ENCODE measurements at regions not wholly inside any gene's neighbourhood (a gene's known extent, or its start where the extent isn't known, plus 50 kb on each side); places are given as distances from the start of the nearest gene placed in this dataset.
"Not testable (repeated sequence)": the region's sequence is repeated elsewhere in the genome, so short reads cannot be mapped to it uniquely, and the experiment has no call there.

DNA sequence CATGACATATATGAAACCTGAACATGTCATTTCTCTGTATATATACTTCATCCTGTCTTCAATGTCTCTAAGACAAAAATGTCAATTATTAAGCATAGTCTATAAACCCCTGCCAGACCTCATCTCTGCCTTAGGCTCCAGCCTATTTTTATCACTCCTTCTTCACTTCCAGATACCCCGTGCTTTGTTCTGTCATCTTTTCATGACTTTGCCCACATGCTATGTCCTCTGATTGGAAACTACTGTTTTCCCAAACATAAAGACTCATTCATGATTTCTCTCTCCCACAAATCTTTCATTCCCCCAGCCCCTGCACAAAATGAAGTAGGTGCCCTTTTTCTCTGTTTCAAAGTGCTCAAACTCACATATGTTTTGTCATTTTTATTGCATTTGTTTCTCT, 1503.9 kb downstream of the DPP10 start:
- no peak for DNase-seq (ENCODE audit: extremely low spot score)
- ChIA-PET CTCF (no interaction called here), POLR2A (no interaction called here)
- no peak for TF ChIP-seq CTCF (IDR thresholded peaks at IDR 0.05; ENCODE audit: control extremely low read depth, extremely low read depth, low read depth, missing control alignments)

DNA sequence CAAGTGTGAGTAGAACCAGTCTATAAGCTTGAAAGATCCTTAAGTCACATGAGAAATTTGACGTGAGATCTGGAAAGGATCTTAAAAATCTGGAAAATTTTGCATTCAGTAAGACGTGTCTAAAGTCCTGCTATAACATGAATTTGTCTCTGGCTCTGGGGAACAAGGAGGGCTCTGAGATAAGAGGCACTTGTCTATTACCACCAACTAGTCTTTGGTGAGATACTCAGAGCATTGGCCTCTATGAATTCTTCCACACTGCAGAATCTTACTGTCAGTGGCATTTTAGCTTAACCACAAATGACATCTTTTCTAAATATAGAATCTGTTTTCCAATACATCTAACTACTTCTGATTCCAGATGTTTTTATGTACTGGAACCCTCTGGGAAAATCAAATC, 1504.5 kb downstream of the DPP10 start:
- ChIA-PET POLR2A (no interaction called here), CTCF (no interaction called here)
- no peak for DNase-seq (ENCODE audit: extremely low spot score)
- no peak for TF ChIP-seq CTCF (IDR thresholded peaks at IDR 0.05; ENCODE audit: control extremely low read depth, extremely low read depth, low read depth, missing control alignments)

DNA sequence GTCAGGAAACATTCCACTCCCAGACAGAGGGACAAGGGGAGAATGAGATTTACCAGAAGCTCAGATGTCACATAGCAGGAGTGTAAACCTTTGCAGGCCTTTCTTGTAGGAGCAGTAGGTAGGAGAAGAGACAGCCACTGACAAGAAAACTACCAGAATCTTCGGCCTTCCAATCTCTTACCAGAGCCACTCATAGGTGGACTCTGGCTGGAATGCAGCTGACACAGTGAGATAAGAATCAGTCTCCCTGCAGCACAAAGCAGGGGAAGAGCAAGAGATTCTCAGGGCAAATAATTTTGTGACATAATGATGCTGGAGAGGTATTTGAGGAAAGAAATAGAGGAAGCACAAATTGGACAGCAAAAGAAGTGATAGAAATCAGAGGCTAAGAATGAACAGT, 1534.5 kb downstream of the DPP10 start:
- CTCF ChIA-PET: no interaction called here
- POLR2A ChIA-PET: no interaction called here

GRCh38 chr2:115999039-115999438, 1556.6 kb downstream of the DPP10 start:
- ChIA-PET POLR2A (no interaction called here), CTCF (no interaction called here)
- no peak for TF ChIP-seq CTCF (IDR thresholded peaks at IDR 0.05; ENCODE audit: control extremely low read depth, extremely low read depth, low read depth, missing control alignments)
- no peak for DNase-seq (ENCODE audit: extremely low spot score)

More for the DNA sequence above, 1534.5 kb downstream of the DPP10 start:
- no peak for DNase-seq (ENCODE audit: extremely low spot score)
- TF ChIP-seq CTCF (IDR thresholded peaks at IDR 0.05; ENCODE audit: control extremely low read depth, extremely low read depth, low read depth, missing control alignments): no peak

DNA sequence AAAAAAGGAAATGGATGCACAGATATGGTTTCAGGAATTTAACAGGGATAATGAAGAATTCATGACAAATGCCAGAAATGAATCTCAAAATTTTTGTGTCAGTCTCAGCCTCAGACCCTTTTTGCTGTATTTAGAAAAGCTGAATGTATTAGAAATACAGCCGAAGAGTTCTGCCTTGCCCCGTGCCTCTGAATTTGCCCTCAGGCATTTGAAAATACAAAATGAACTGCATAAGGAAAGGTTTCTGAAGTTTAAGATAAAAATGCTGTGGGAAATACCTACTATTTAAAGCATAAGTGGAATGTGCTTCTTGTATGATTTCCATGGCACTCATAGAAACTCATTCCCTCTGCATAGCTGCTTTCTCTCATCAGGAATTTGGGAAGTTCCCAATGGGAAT, 1580.6 kb downstream of the DPP10 start:
- no peak for DNase-seq (ENCODE audit: extremely low spot score)
- no peak for TF ChIP-seq CTCF (IDR thresholded peaks at IDR 0.05; ENCODE audit: control extremely low read depth, extremely low read depth, low read depth, missing control alignments)
- ChIA-PET POLR2A (no interaction called here), CTCF (interaction anchor here (2.0 kb wide), 1 partner anchor 11 kb away, joined by 6 read pairs; no protein-coding TSS in a partner anchor)

DNA sequence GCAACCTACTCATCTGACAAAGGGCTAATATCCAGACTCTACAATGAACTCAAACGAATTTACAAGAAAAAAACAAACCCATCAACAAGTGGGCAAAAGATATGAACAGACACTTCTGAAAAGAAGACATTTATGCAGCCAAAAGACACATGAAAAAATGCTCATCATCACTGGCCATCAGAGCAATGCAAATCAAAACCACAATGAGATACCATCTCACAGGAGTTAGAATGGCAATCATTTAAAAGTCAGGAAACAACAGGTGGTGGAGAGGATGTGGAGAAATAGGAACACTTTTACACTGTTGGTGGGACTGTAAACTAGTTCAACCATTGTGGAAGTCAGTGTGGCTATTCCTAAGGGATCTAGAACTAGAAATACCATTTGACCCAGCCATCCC, 1596.3 kb downstream of the DPP10 start:
- CTCF ChIA-PET; POLR2A ChIA-PET; DNase-seq (ENCODE audit: extremely low spot score): not testable (repeated sequence)

GRCh38 chr2:116042530-116042929, 1600.1 kb downstream of the DPP10 start:
- CTCF ChIA-PET: no interaction called here
- POLR2A ChIA-PET: no interaction called here
- DNase-seq (ENCODE audit: extremely low spot score): no peak
- no peak for TF ChIP-seq CTCF (IDR thresholded peaks at IDR 0.05; ENCODE audit: control extremely low read depth, extremely low read depth, low read depth, missing control alignments)
